Thoracic aorta (tissue), 2 donors: ENCODE measurements at regions not wholly inside any gene's neighbourhood (a gene's known extent, or its start where the extent isn't known, plus 50 kb on each side); places are given as distances from the start of the nearest gene placed in this dataset.

Source experiments
- ATAC-seq: fragments of 150-250 bp; one replicate; pipeline ENCODE4 v1.8.0; 2017; ENCODE audit warnings: low read depth; ENCODE audit not compliant: insufficient number of reproducible peaks, low FRiP score
- DNase-seq: peaks from one replicate; pipeline ENCODE4 v3.0.0-alpha.2; 2020; ENCODE audit warnings: low spot score
- H3K27ac ChIP-seq, 2 donors: fragments of 200-600 bp; sonication (generic); 1 replicate in 1 of 2; 2 replicates in 1 of 2; pipeline ENCODE4 v1.5.1; 2016; ENCODE audit warnings: mild to moderate bottlenecking in 2 of 2, moderate library complexity in 2 of 2
- H3K27me3 ChIP-seq: fragments of 200-600 bp; sonication (generic); replicated peaks from 2 replicates; pipeline ENCODE4 v1.6.0; 2016; ENCODE audit warnings: mild to moderate bottlenecking; ENCODE audit not compliant: insufficient read depth
- H3K36me3 ChIP-seq: fragments of 200-600 bp; sonication (generic); one replicate; pipeline ENCODE4 v1.5.1; 2016
- H3K4me1 ChIP-seq, 2 donors: fragments of 200-600 bp; sonication (generic); 1 replicate in 1 of 2; 2 replicates in 1 of 2; pipeline versions ENCODE4 v1.5.1 to v1.6.0; 2016; ENCODE audit warnings: low read depth in 2 of 2, mild to moderate bottlenecking in 1 of 2; ENCODE audit not compliant: control insufficient read depth in 1 of 2
- H3K4me3 ChIP-seq: fragments of 200-600 bp; sonication (generic); 2 replicates; pipeline ENCODE4 v1.5.1; 2016; ENCODE audit warnings: mild to moderate bottlenecking
- H3K9me3 ChIP-seq: fragments of 200-600 bp; sonication (generic); 2 replicates; pipeline ENCODE4 v1.5.1; 2016
- TF ChIP-seq, protein P1 (sequence below): fragments of 200-600 bp; sonication (generic); IDR thresholded peaks from one replicate; pipeline ENCODE4 v1.5.1; 2019; ENCODE audit warnings: antibody characterized with exemption

DNA sequence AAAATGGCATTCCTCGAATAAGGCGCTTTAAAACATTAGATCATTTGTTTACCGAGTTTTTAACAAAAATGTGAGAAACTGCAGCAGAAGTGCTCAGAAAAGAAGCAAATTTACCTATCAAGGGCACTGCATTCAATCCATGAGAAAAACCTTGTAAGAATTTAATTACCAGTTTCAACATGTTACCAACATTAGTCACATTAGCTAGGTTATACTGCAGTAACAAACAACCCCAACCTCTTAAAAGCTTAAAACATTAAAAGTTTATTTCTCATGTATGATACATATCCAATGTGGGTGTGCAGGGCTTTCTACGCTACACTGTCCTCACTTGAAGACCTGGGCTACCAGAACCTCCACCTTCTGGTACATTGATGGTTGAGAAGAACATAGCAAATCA, 68.1 kb upstream of the CCBE1 start:
- DNase-seq (no peak), ATAC-seq (no peak)
- Histone ChIP-seq H3K4me3 (no peak overlapping the region), H3K27me3 (no peaks in the 10 kb centered on the region), H3K36me3 (no peaks in the 10 kb centered on the region), H3K27ac (no peak overlapping the region), H3K9me3 (no peaks in the 10 kb centered on the region), H3K4me1 (peaks cover 0 to 17% of the 10 kb centered on the region in 2 donors)
- TF ChIP-seq, protein P1, sequence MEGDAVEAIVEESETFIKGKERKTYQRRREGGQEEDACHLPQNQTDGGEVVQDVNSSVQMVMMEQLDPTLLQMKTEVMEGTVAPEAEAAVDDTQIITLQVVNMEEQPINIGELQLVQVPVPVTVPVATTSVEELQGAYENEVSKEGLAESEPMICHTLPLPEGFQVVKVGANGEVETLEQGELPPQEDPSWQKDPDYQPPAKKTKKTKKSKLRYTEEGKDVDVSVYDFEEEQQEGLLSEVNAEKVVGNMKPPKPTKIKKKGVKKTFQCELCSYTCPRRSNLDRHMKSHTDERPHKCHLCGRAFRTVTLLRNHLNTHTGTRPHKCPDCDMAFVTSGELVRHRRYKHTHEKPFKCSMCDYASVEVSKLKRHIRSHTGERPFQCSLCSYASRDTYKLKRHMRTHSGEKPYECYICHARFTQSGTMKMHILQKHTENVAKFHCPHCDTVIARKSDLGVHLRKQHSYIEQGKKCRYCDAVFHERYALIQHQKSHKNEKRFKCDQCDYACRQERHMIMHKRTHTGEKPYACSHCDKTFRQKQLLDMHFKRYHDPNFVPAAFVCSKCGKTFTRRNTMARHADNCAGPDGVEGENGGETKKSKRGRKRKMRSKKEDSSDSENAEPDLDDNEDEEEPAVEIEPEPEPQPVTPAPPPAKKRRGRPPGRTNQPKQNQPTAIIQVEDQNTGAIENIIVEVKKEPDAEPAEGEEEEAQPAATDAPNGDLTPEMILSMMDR: no peak

DNA sequence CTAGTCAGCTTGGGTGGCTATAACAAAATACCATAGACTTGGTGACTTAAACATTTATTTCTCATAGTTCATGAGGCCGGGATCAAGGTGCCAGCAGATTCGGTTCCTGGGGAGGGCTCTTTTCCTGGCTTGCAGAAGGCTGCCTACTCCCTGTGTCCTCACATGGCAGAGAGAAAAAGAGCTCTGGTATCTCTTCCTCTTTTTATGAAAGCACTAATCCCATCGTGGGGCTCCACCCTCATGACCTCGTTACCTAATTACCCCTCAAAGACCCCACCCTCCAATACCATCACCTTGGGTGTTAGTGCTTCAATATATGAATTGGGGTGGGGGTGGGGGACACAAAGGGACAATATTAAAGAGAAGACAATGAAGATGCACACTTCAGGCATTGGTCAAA, 67.1 kb upstream of the CCBE1 start:
- no peak for ATAC-seq
- Histone ChIP-seq H3K4me3 (no peak overlapping the region), H3K27me3 (no peaks in the 10 kb centered on the region), H3K9me3 (no peaks in the 10 kb centered on the region), H3K36me3 (no peaks in the 10 kb centered on the region), H3K4me1 (peaks cover 0 to 10% of the 10 kb centered on the region in 2 donors), H3K27ac (no peak overlapping the region)
- TF ChIP-seq, protein P1: no peak
- no peak for DNase-seq

DNA sequence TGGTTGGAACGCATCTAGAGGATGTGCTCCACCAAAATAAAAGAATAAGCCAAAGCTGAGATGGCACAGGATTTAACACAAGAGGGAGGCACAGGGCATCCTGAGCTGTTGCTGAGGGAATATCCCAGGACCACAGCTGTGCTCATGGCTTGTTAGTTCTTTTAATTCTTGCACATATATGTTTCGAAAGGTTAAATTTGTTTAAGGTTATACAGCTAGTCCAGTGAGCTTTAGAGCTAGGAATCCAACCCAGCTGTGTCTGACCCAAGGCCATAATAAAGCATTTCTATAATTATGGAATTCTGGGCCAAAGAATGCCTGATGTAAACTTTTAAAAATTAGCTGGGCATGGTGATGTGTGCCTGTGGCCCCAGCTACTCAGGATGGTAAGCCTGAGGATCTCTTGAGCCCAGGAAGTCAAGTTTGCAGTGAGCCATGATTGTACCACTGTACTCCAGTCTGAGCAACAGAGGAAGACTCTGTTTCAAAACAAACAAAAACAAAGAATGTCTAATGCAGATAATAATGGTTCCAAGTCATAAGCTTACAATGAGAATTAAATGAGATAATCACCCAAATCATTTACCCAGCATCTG, 66.4 kb upstream of the CCBE1 start:
- no peak for ATAC-seq
- DNase-seq: no peak
- no peaks in the 10 kb centered on the region for H3K36me3 ChIP-seq
- H3K27ac ChIP-seq: no peak overlapping the region
- no peaks in the 10 kb centered on the region for H3K27me3 ChIP-seq
- TF ChIP-seq, protein P1: no peak
- peaks cover 0 to 6% of the 10 kb centered on the region in 2 donors for H3K4me1 ChIP-seq
- H3K4me3 ChIP-seq: no peak overlapping the region
- H3K9me3 ChIP-seq: no peaks in the 10 kb centered on the region

DNA sequence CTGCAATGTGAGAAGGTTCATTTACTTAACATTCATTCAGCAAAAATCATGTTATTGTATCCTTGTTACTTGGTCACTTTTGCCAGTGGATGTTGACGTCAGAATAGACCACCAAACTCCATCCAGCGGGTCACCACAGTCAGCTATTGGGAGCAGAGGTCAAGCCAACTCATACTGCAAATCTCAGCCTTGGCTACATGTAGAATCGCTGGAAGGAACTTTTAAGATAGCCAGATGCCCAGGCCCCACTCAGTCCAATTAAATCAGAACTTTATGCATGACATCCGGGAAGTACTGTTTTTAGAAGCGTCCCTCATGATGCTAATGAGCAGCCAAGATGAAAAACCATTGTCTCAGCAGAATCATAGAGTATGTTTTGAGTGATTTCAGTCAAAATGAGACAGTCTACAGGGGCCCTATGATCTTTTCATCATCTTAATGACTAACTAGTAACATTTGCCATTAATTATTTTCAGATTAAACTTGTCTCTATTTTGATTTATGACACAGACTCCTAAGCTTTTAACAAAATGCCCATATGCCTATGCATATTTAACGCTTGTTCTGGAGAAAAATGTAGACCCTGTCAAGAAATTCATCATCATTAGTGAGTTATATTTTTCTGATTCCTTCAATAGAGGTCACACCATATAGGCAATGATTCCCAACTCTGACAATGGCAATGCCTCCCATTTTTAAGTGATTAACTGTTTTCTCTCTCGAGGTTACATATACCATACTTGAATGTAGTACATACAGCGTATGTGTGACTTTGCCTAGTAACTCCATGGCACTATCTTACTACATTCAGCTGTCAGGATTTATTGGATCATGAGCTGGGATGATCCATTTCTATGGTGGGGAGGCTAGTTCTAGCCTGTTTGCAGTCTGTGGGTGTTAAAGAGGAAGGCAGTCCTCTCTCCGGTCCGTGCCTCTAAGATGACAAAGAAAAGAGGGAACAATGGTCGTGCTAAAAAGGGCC, 63.7 kb upstream of the CCBE1 start:
- Histone ChIP-seq H3K27ac (no peak overlapping the region), H3K9me3 (no peaks in the 10 kb centered on the region), H3K4me1 (no peaks in the 10 kb centered on the region), H3K27me3 (no peaks in the 10 kb centered on the region), H3K36me3 (no peaks in the 10 kb centered on the region), H3K4me3 (no peak overlapping the region)
- DNase-seq (no peak), ATAC-seq (no peak)
- TF ChIP-seq, protein P1: no peak

DNA sequence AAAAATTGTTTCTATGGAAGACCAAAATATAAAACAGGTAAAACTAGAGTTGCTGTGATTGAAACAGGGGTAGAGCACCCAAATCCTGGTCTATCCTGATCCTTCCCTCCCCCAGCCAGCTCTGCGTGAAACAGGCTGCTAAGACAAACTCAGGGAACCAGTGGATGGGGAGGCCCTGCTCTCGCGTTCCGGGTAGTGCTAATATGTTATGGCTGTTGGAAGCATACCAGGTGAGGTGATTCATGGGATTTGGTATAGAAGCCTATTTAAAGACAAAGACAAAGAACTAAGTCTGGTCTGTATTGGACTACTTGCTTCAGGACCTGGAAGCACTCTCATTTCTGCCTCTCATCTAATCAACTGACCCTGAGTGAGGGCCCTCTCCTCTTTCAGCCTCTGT, 63.0 kb upstream of the CCBE1 start:
- no peak for DNase-seq
- no peaks in the 10 kb centered on the region for H3K9me3 ChIP-seq
- H3K36me3 ChIP-seq: no peaks in the 10 kb centered on the region
- H3K27me3 ChIP-seq: no peaks in the 10 kb centered on the region
- H3K4me3 ChIP-seq: no peak overlapping the region
- no peak overlapping the region for H3K27ac ChIP-seq
- no peak for ATAC-seq
- H3K4me1 ChIP-seq: no peaks in the 10 kb centered on the region
- TF ChIP-seq, protein P1: no peak
